MM.1S (cell line): ENCODE measurements at regions not wholly inside any gene's neighbourhood (a gene's known extent, or its start where the extent isn't known, plus 50 kb on each side); places are given as distances from the start of the nearest gene placed in this dataset.

Experiments used
- EZH2 ChIP-seq: fragments of 300-600 bp; sonication (generic); optimal IDR thresholded peaks from 2 replicates; pipeline ENCODE3; 2017; ENCODE audit warnings: low read depth, mild to moderate bottlenecking, antibody characterized with exemption, low read length, mixed read lengths
- EZH2phosphoT487 ChIP-seq: fragments of 300-600 bp; sonication (generic); IDR thresholded peaks from 2 replicates; pipeline ENCODE4 v1.6.1; 2018; ENCODE audit warnings: antibody characterized with exemption, low read length
- TF ChIP-seq, protein P1 (sequence below): fragments of 300-600 bp; sonication (generic); IDR thresholded peaks from 2 replicates; pipeline ENCODE4 v1.5.1; 2016; ENCODE audit warnings: antibody characterized with exemption, low read length, mixed read lengths

DNA sequence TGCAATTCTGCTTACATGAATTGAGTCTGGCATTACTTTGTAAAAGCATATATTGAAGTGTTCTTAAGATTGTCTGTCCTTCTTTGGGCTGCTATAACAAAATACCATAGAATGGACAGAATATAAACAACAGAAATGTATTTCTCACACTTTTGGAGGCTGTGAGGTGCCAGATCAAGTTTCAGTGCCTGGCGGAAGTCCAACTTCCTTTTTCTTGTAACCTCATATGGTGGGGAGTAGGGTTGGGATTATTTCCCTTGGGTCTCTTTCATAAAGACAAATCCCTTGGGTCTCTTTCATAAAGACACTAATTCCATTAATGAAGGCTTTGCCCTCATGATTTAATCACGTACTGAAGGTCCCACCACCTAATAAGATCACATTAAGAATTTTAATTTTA, 199.3 kb upstream of the GRID2 start:
- TF ChIP-seq, protein P1, sequence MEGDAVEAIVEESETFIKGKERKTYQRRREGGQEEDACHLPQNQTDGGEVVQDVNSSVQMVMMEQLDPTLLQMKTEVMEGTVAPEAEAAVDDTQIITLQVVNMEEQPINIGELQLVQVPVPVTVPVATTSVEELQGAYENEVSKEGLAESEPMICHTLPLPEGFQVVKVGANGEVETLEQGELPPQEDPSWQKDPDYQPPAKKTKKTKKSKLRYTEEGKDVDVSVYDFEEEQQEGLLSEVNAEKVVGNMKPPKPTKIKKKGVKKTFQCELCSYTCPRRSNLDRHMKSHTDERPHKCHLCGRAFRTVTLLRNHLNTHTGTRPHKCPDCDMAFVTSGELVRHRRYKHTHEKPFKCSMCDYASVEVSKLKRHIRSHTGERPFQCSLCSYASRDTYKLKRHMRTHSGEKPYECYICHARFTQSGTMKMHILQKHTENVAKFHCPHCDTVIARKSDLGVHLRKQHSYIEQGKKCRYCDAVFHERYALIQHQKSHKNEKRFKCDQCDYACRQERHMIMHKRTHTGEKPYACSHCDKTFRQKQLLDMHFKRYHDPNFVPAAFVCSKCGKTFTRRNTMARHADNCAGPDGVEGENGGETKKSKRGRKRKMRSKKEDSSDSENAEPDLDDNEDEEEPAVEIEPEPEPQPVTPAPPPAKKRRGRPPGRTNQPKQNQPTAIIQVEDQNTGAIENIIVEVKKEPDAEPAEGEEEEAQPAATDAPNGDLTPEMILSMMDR: no peak
- TF ChIP-seq EZH2 (no peak), EZH2phosphoT487 (no peak)
